GM21360 (cell line): ENCODE measurements at regions not wholly inside any gene's neighbourhood (a gene's known extent, or its start where the extent isn't known, plus 50 kb on each side); places are given as distances from the start of the nearest gene placed in this dataset.

ENCODE experiments used
- ATAC-seq: cut with Tn5 transposase; IDR thresholded peaks from one replicate; pipeline ENCODE4 v1.9.1; 2021; ENCODE audit warnings: mild to moderate bottlenecking, moderate library complexity; ENCODE audit not compliant: unreplicated experiment

DNA sequence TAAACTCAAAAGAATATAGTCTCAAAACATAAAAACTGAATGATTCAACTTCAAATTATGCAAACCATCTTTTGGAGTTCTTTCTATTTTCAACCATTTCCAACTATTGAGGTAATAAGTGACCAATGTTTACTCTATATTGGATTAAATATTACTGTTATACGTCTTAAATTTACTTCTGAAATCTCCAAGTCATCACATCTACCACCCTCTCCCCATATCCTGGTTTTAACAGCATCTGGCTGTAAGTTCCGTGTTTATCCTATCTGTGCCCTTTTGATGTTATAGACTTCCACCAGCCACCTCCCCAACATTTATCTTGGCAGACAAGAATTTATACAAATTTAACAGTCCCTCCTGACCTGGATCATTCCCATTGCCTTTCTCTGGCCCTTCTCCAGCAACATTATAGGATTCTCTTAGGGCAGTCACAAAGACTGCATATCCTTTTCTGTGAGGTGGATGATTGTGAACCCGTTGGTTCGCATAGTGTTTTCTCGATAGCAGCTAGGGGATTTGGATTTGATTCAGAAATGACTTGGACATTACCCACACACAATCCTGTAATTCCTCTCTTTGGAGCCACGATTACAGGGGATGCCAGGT, 313.4 kb upstream of the FMN2 start:
- ATAC-seq: no peak

DNA sequence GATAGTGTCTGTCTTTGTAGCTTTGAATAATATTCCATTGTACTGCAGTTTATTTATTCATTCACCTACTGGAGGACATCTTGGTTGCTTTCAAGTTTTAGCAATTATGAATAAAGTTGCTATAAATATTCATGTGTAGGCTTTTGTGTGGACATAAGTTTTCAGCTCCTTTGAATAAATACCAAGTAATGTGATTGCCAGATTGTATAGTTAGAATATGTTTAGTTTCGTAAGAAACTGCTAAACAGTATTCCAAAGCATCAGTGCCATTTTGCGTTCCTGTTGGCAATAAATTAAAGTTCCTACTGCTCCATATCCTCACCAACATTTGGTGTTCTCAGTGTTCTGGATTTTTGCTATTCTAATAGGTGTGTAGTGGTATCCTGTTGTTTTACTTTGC, 311.7 kb upstream of the FMN2 start:
- no peak for ATAC-seq

DNA sequence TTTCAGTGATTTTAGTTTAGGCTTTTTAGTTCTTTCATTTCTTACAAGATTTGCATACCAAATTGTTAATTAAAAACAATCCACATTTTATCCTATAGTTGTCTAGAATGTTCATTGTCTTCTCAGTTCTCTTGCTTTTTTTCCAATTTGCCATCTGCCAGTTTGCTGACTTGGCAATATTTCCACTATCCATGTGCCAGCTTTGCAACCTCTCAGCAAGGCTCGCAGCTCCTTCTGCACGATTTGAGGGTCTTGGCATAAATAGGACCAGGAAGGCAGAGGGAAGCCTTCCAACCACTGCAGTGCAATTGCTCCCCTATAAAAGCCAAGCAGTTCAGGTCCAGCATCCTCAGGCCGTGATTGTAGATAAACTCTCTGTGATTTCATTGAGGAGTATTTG, 306.8 kb upstream of the FMN2 start:
- ATAC-seq: no peak

DNA sequence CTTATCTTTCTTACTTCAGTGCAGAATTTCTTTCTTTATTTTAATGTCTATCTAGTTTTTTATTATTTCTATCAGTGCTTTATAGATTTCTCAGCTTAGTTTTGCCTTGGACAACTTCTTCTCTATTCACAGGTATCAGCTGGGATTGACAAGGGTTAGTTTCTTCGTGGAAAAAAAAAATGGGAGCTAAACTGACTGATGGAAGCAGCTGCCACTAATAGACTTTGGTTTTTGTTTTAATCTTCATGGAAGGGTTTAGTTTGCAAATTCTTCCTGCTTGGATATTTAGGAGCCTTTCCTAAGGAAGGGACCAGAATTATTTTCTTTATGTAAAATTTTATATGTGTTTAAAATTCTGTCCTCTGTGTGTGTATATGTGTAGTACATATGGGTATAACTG, 306.1 kb upstream of the FMN2 start:
- ATAC-seq: no peak

DNA sequence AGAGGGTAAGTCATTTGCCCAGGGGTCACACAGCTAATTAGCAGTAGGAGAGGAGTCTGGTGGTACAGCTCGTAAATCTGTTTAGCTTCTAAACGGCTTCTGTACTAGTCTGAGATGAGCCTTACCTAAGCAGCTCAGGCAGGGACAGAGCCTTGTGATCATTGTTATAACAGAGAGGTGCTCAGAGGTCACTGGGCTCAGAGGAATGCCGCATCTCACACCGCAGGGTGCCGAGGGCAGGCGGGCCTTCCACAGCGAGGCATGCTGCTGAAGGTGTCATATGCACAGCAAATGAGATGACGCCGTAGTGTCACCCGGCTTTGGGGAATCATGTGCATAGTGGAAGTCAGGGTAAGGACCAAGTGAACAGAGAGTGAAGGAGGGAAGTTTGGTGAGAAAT, 305.2 kb upstream of the FMN2 start:
- no peak for ATAC-seq

DNA sequence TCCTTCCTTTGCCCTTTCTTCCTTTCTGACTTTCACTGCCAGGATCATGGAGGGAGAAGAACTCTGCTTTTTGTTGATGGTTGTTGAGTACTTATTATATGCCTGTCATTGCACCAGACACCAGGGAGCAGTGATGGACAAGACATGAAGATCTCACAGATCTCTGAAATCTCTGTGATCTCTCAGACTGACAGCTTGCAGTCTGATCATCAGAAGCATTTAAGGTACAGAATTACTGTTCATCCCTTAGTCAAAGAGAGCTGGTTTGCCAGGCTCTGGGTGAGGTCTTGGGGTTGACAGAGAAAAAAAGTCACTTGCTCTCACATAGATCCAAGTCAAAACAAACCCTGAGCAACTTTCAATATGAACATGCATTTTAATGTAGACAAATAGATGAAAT, 299.5 kb upstream of the FMN2 start:
- no peak for ATAC-seq

DNA sequence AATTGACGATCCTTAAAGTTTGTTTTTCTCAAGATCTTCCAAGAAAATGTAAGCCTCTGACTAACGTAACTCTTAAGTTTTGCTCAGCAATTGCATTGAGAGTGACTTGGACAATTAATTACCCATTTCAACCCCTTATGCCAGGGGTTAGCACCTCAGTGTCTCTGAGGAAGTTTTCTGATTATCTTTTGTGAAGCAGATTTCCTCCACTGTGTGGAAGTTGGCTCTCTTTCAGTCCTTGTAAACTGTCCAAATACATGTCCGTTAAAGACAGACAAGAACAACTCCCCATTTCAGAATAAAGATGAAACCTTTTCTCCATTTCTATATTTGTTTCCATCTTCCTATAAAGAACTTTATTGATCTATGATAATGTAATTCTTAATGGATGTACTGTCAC, 296.4 kb upstream of the FMN2 start:
- ATAC-seq: no peak

DNA sequence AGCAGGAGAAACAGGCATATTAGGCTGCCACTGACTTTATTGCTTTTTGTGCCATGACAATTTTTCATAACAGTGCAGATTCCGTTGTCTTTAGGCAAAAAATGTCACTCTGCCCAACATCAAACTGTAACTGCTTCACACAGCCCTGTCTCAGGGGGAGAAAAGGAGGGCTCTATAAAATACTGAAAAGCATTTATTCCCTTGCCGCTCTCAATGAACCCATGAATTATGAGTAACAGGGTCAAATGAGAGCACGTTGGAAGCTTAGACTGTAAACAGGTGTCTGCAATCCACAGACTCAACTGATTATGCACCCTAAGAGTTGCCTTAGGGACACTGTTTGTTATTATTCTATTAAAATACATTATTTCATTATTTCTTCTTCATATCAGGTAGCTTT, 292.1 kb upstream of the FMN2 start:
- ATAC-seq: no peak

DNA sequence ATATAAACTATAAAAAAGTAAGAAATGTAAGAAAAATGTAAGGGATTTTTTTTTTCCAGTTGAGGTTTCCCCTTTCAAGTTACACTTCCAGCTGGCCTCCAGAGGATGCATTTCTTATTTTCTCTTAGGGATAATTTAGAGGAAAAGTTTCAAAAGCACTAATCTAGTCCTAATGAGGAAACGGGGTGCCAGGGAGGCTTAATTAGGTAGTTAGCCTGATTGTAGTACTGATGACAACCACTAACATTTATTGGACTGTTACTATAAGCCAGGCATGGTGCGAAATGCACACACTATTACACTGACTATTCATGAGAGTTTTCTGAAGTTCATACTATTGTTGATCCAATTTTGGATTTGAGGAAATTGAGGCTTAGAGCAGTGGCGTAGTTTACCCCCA, 290.8 kb upstream of the FMN2 start:
- ATAC-seq: no peak

DNA sequence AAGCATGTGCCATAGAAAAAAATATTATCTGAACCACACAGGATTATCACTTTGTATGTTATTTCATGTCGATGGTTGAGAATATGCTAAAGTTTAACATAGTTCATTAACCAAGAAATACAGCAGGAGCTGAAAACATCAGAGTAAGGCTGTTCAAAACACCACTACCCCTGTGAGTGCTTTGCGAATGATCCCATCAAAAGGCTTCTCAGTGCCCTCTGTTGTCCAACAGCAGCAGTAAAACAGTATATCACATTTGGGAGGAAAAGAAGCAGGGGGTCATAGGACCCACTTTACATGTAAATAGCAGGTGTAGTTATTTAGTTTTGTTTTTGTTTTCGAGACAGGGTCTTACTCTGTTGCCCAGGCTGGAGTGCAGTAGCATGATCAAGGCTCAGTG, 289.4 kb upstream of the FMN2 start:
- ATAC-seq: no peak

DNA sequence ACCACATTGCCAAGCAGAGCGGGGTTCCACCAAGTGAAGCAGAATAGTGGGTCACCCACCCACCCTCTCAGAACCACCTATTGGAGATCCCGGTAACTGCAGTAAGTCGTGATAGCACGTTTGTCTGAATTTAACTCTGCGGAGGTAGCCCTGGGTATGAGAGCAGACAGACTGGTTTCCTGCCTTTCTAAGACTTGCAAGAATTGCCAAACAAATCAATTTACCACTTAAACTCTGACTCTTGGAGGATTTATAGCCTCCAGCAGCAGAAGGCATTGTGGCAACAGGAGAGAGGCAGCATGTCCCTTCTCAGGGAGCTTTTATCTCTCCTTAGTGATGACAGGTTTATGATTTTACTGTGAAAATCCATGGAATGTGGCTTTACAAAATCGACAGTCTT, 287.9 kb upstream of the FMN2 start:
- no peak for ATAC-seq

DNA sequence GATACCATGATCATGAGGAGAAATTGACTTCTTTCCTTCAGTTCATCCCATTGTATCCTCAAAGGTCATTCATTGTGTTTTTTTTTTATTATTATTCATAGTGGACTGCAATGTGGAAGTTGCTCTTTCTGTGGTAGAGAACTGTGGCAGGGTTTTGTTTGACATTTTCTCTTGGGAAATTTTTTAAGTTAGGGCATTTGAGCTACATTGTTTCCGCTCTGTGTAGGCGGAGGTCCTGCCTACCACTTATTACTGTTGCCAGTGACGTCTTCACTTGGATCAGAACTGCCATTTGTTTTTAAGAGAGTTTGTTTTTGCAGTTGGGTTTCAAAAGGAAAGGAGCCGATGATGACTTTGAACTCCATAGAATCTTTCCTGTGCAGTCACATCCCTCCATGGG, 287.4 kb upstream of the FMN2 start:
- ATAC-seq: no peak

DNA sequence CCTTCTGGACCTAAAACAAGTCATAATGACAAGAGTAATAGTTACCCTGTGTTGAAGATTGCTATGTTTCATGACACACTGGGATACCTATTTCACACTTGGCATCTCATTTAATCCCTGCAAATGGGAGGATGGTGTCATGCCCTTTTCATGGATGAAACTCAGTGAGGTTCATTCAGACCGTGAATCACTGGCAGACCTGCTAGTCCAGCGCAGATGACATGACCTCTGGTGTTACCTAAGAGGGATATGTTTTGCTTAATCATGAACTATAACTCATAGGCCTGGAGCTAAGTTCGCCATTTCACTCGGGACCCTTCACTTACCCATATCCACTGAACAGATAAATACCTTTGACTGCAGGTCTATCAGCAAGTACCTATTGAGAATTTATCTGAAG, 286.6 kb upstream of the FMN2 start:
- ATAC-seq: no peak

DNA sequence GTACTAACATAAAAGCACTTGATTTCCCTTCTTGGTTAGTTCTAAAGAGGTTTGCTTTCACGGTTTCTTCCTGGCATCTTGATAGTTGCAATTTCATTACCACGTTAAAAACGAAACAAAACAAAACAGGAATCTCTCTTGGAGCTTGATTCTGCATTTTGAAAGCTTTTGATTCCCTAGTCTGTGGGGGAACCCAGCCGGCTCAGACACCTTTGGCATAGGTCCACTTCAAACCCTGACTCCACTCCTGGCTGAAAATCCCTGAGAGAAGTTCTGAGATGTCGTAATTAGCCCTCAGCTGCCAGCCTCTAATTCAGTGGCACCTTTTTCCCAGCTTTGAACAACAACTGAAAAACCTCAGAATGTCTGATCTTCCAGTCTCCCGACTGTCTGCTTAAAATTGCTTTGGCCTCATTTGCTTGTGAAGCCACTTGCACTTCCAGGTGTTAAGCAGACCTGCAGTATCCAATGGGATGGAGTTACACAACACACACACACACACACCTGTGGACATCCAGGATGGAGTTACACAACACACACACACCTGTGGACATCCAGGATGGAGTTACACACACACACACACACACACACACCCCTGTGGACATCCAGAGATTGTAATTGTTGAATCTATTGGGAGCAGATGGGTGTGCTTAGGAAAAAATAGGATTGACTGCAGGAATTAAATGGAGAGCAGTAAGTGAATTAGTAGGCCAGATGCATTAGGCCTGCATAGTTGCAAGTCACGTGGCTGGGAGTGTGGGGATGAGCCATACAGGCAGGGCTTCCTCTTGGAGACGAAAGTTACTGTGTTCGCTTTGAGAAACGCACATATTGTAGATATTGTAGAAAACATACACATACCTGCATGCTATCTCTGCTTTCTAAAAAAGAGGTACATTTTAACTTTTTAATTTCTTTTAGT, 285.6 kb upstream of the FMN2 start:
- ATAC-seq: no peak

DNA sequence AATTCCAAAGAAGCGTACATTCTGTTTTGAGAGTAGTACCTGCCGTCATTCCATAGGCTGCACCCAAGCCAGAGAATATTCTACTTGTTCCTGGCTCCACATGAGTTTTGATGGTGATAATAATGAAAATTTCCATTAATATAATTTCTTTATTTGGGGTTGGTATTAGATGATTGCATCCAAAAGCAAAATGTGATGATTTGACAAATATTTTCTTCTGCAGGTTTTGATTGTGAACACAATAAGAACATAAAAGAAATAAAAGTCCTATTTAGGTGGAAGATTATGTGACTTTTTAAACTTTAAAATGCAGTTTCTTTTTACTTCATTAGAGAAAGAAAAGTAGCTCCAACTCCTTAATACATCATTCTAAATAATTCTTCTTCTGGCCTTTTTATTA, 284.8 kb upstream of the FMN2 start:
- ATAC-seq: no peak

DNA sequence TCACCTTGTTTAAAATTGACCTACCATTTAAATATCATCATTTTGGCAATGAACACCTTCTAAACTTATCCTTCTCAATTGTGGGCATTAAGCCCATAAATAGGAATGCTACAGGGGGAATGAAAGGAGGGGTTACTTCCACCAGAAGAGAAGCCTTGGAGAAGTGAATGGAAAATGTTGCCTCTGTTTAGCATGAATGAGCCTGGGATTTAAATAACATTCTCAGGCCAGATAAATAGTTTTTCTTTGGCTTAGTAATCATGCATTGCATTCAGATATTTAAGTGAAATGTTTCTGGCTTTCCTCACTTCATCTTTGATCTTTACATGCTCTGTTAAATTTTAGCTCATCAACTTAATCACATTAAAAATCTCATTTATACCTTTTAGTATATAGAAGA, 284.3 kb upstream of the FMN2 start:
- ATAC-seq: no peak

DNA sequence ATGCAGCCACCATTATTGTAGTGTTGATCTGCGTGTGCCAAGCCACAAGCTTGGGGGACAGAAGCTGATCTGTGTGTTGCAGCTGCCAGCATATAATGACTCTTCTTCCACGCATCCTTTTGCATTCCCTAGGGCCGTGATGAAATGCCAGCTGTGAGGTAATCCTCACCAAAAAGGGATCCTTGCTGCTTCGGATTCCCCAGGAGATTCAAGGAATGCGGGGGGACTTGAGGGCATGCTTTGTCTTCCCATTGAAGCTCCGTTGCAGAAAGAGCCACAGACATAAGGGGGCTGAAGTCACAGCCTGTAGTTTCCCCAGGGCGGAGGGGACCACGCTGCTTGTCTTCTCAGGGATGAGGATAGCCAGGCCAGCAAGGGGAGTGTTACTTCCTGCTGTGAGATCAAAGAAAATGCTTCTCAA, 281.6 kb upstream of the FMN2 start:
- ATAC-seq: no peak

DNA sequence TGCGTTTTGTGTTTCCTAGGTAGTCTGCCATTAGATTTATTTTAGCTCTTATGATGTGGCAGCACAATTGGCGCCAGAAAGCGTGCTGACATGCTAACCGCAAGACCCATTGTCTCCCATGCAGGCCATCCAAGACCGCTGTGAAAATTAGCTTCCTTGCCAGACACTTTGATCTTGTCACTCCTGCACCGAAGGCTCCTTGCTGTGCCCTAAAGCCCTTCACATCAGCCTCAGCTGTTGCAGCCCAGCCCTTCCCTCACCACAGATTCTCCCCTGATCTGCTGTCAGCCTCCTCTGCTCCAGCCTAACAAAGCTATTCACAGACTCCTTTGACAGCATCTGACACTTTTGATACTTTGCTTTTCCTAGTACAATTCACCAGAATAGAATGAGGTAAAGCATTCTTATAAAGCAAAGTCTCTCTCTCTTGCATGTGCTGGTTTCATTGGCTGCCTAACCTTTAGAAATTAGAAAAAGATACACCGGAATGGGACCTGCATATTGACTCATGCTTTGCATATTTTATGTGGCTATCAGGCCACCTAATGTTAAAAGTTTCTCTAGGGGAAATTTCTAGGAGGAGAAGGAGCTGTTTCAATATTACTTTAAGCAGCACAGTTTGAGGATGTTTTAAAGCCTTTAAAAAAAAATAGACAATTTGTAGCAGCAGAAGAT, 280.3 kb upstream of the FMN2 start:
- no peak for ATAC-seq

DNA sequence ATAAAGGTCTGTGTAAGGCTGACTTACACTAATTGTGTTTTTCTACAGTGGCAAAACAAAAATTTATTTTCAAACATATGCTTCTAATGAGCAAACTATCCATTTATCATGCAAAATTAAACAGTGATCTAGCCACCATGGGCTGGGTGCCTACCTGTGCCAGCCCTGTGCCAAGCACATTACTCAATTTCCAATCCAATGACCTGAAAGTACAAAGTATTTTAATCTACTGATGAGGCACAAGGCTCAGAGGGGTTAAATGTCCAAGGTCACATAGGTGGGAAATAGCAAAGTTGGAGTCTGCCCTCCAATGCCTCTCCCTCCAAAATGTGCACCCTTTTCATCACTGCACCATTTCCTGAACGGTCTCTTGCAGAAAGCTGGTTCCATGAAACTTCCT, 279.1 kb upstream of the FMN2 start:
- no peak for ATAC-seq

DNA sequence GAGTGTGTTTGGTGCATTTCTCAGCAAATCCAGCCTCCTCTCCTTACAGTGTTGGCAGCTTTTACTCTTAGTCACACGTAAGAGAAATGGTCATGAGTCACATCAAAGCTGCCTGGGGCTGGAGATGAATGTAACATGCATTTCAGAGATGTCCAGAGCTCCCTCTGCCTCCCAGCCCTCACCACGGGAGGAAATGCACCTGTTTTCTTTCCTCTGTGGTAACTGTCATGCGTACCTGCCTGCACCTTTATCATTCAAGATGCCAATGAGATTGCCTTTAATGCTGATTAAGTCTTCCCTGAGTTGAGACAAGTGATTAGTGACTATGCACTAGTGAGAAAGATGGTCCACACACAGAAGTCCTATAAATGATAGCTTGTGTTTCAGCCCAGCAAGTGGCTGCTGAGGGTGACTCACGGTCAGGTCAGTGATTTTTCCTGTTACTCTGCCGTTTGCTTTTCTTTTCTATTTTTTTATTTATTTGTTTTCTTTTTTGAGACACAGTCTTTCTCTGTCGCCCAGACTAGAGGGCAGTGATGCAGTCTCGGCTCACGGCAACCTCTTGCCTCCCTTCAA, 277.3 kb upstream of the FMN2 start:
- no peak for ATAC-seq

DNA sequence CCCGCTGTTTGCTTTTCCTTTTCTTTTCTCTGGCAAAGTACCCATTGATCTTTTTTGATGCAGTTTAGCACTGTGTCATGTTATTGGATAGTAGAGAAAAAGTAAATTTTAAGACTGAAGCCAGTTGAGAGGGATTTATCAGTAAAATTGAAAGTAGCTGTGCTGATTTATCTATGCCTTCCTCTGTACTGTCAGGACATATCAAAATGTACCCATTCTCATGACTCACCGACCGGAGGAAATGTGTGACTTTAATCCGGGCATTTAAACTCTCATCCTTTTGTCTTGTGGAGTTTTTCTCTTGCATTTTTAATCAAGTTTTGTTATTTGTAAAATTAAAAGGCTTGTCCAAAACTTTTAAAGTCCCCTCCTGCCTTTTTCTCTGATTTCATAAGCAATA, 276.6 kb upstream of the FMN2 start:
- ATAC-seq: no peak
